ENCODE measurements at regions not wholly inside any gene's neighbourhood (a gene's known extent, or its start where the extent isn't known, plus 50 kb on each side); places are given as distances from the start of the nearest gene placed in this dataset.

GRCh38 chr2:7703048-7703447 lies 785.8 kb downstream of the RNF144A start:
- TF ChIP-seq CTCF (IDR thresholded peaks at IDR 0.05) = no peak
- ATAC-seq (no peak), DNase-seq (no peak)
- peaks cover 9% of the 10 kb centered on the region for H3K4me1 Mint-ChIP-seq (ENCODE audit: low read depth)
- H3K4me3 Mint-ChIP-seq = no peak overlapping the region
- POLR2A ChIA-PET = no interaction called here
- intact Hi-C loops (cut with micrococcal nuclease) = no loop called here
- H3K27me3 Mint-ChIP-seq = no peaks in the 10 kb centered on the region
- H3K9me3 Mint-ChIP-seq = no peaks in the 10 kb centered on the region
- CTCF ChIA-PET = no interaction called here
- no peaks in the 10 kb centered on the region for H3K36me3 Mint-ChIP-seq (ENCODE audit: low read depth)
- H3K27ac Mint-ChIP-seq = no peak overlapping the region

DNA sequence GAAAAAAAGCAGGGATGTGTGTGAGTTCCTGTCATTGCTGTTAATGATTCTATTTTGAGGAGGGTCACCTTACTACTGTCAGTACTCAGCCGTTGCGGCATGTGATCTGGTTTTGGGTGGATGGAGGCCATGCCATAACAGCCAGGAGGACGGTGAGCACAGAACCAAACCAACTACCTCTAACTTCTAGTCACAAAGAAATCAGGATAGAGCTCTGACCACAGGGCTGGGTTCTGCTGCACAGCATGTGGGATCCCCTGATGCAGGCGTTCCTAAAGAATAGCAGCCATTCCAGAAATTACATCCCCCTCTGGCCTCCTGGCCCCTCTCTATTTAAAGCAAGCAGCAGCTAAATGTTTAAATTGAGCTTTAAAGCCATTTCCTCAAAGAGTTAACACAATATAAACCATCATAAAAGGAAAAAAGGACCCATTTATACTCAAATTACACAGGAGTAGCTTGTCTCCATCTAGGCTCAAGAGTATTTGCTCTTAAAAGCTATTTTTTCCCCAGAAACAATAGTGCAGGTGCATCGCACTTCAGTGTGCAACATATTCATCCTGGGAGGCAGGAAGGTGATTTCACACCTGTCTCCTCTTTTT lies 786.4 kb downstream of the RNF144A start:
- Mint-ChIP-seq H3K4me1 (ENCODE audit: low read depth) (peaks cover 9% of the 10 kb centered on the region), H3K27me3 (no peaks in the 10 kb centered on the region), H3K36me3 (ENCODE audit: low read depth) (no peaks in the 10 kb centered on the region), H3K9me3 (no peaks in the 10 kb centered on the region), H3K4me3 (no peak overlapping the region), H3K27ac (no peak overlapping the region)
- no peak for ATAC-seq
- CTCF ChIA-PET = no interaction called here
- intact Hi-C loops (cut with micrococcal nuclease) = no loop called here
- no peak for DNase-seq
- no peak for TF ChIP-seq CTCF (IDR thresholded peaks at IDR 0.05)
- POLR2A ChIA-PET = no interaction called here

GRCh38 chr2:7704296-7704865 lies 787.2 kb downstream of the RNF144A start:
- CTCF ChIA-PET = no interaction called here

GRCh38 chr2:7706791-7707190 lies 789.6 kb downstream of the RNF144A start:
- peaks cover 12% of the 10 kb centered on the region for H3K4me1 Mint-ChIP-seq (ENCODE audit: low read depth)
- ATAC-seq (no peak), DNase-seq (no peak)
- ChIA-PET CTCF (interaction anchor here (0.7 kb wide), 1 partner anchor 108 kb away, joined by 3 read pairs; no protein-coding TSS in a partner anchor), POLR2A (no interaction called here)
- intact Hi-C loops (cut with micrococcal nuclease) = no loop called here
- no peaks in the 10 kb centered on the region for H3K9me3 Mint-ChIP-seq
- H3K36me3 Mint-ChIP-seq (ENCODE audit: low read depth) = no peaks in the 10 kb centered on the region
- H3K4me3 Mint-ChIP-seq = no peak overlapping the region
- TF ChIP-seq CTCF (IDR thresholded peaks at IDR 0.05) = no peak
- no peaks in the 10 kb centered on the region for H3K27me3 Mint-ChIP-seq
- H3K27ac Mint-ChIP-seq = no peak overlapping the region

More at GRCh38 chr2:7704296-7704865, 787.2 kb downstream of the RNF144A start:
- POLR2A ChIA-PET = no interaction called here
- H3K4me3 Mint-ChIP-seq = no peak overlapping the region
- intact Hi-C loops (cut with micrococcal nuclease) = no loop called here
- no peaks in the 10 kb centered on the region for H3K27me3 Mint-ChIP-seq
- no peak for ATAC-seq
- H3K36me3 Mint-ChIP-seq (ENCODE audit: low read depth) = no peaks in the 10 kb centered on the region
- no peak overlapping the region for H3K27ac Mint-ChIP-seq
- DNase-seq = no peak
- no peaks in the 10 kb centered on the region for H3K9me3 Mint-ChIP-seq
- no peak for TF ChIP-seq CTCF (IDR thresholded peaks at IDR 0.05)
- H3K4me1 Mint-ChIP-seq (ENCODE audit: low read depth) = peaks cover 9% of the 10 kb centered on the region

DNA sequence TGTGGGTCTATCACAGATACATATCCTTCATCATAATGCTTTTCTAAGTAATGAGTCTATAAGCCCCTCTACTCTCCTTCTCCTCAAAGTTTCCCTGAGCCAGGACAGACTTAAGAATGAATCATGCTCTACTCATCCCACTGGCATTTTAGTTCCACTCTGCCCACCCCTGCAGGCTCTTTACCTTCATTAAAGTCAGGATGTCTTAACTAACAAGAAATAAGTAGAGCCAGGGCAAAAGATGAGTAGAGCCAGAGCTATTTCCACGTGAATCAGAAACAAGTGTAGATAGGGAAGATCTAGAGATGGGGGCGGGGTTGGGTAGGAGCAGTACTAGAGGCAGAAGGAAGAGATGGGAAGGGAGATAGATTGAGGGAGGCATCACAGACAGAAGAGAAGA lies 790.5 kb downstream of the RNF144A start:
- Mint-ChIP-seq H3K27me3 (no peaks in the 10 kb centered on the region), H3K9me3 (no peaks in the 10 kb centered on the region), H3K4me1 (ENCODE audit: low read depth) (peaks cover 10% of the 10 kb centered on the region), H3K36me3 (ENCODE audit: low read depth) (no peaks in the 10 kb centered on the region), H3K27ac (no peak overlapping the region), H3K4me3 (no peak overlapping the region)
- intact Hi-C loops (cut with micrococcal nuclease) = no loop called here
- no peak for DNase-seq
- no peak for ATAC-seq
- ChIA-PET POLR2A (no interaction called here), CTCF (no interaction called here)
- TF ChIP-seq CTCF (IDR thresholded peaks at IDR 0.05) = no peak
